Activated T-cell treated with anti-CD3 and anti-CD28 coated beads, Interleukin-2, amount 50 U/mL, for 4 hours (primary cell): ENCODE measurements at regions not wholly inside any gene's neighbourhood (a gene's known extent, or its start where the extent isn't known, plus 50 kb on each side); places are given as distances from the start of the nearest gene placed in this dataset.

Experiments used
- ATAC-seq, 2 donors: fragments of 200-7000 bp; cut with Tn5 transposase; one replicate each; pipeline ENCODE4 v1.10.0; 2021
- DNase-seq: peaks from one replicate; pipeline ENCODE4 v3.0.0-alpha.2; 2020
- H3K27me3 Mint-ChIP-seq: one replicate; pipeline ENCODE4 v1.8.0; 2021; ENCODE audit warnings: low read depth, mixed read lengths
- H3K36me3 Mint-ChIP-seq: one replicate; pipeline ENCODE4 v1.8.0; 2022; ENCODE audit warnings: mixed read lengths; ENCODE audit not compliant: insufficient read depth
- H3K4me1 Mint-ChIP-seq: one replicate; pipeline ENCODE4 v1.8.0; 2021; ENCODE audit warnings: low read depth, mixed read lengths
- H3K4me3 Mint-ChIP-seq: one replicate; pipeline ENCODE4 v1.8.0; 2021; ENCODE audit warnings: mild to moderate bottlenecking, moderate library complexity, mixed read lengths
- H3K9me3 Mint-ChIP-seq: one replicate; pipeline ENCODE4 v1.8.0; 2021; ENCODE audit warnings: mixed read lengths

DNA sequence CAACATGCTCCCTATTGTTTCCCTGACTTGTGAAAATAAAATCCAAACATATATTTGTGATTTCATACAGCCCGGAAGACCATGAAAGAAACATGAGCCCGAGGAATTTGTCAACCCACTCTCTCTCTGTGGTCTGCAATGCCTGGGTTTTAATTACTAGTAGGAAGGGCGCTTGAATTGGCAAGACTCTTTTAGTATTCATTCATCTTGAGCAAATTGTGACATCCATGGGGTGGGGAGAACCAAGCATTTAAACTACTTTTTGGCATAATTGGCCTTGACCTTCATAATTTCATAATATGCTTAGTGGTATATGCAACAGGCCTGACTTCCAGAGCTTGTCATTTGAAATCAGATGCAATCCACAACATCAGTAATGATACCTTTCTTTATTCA lies 142.4 kb upstream of the BMPER start:
- Mint-ChIP-seq H3K4me3 (no peak overlapping the region), H3K4me1 (no peaks in the 10 kb centered on the region), H3K27me3 (no peaks in the 10 kb centered on the region), H3K36me3 (peaks cover 3% of the 10 kb centered on the region), H3K9me3 (no peaks in the 10 kb centered on the region)
- no peak for ATAC-seq
- no peak for DNase-seq

DNA sequence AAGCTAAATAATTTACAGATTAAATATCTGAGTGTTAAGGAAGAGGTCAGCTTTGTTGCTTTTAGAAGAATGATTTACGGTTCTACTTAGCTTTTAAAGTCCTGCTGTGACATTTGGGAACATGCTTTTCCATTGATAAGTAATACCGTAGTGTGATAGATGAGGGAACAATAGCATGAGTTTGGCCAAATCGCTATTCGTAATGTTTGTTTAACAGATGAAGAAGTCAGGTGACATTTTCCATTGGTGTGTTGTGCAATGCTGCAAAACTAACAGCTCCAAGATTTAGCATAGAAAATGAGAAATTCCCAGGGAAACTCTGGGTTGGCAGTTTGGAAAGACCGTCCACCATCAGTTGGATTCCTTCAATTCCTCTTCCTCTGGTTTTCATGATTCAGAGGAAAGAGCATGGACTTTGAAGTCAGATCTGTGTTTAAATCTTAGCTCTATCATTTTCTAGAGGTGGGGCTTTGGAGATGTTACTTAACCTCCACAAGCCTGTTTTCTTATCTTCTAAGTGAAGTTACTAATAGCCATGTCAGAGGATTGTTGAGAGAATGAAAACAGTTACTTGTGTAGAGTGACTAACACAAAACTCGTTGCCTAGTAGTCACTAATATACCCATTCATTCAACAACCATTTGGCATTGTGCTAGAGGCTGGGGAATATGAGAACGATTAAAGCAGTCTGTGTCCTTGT lies 140.4 kb upstream of the BMPER start:
- peaks cover 3% of the 10 kb centered on the region for H3K36me3 Mint-ChIP-seq
- no peaks in the 10 kb centered on the region for H3K4me1 Mint-ChIP-seq
- ATAC-seq (no peak), DNase-seq (no peak)
- no peaks in the 10 kb centered on the region for H3K27me3 Mint-ChIP-seq
- H3K9me3 Mint-ChIP-seq, result no peaks in the 10 kb centered on the region
- H3K4me3 Mint-ChIP-seq, result no peak overlapping the region

DNA sequence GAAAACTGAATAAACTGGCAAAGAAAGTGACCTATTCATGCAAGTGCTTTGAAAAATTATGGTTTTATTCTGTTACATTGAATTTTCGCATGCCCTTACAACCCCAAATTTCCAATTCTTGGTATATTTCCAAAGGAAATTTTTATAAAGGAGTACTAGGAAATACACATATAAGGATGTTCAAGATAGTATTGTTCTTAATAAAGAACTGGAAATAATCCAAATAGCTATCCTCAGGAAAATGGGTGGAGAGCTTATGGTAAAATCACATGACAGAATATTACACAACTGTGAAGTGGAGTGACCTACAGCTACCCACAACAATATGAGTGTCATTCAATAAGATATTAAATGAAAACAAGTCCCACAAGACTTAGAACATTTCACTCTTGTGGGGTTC lies 138.9 kb upstream of the BMPER start:
- Mint-ChIP-seq H3K36me3 (peaks cover 3% of the 10 kb centered on the region), H3K27me3 (no peaks in the 10 kb centered on the region), H3K4me1 (no peaks in the 10 kb centered on the region), H3K4me3 (no peak overlapping the region), H3K9me3 (no peaks in the 10 kb centered on the region)
- ATAC-seq (no peak), DNase-seq (no peak)

DNA sequence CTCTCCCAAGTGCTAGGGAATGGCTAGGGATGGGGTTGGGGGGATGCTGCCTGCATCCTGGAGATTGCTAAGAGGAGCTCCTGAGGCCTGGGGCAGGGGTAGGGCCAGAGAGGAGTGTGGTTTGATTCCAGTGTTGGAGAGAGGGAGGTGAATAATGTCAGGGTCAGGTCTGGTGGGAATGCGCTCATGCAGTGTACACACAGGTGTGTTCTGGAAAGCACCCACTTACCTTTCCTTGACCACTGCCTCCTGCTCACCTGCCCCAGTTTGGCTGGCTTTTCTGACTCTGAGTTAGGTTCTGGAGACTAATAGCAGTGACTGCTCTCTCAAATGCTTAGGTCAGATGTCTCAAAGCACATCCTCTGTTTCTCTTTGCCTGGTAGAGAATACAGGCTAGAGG lies 135.4 kb upstream of the BMPER start:
- ATAC-seq (no peak), DNase-seq (no peak)
- no peak overlapping the region for H3K4me3 Mint-ChIP-seq
- no peaks in the 10 kb centered on the region for H3K36me3 Mint-ChIP-seq
- no peaks in the 10 kb centered on the region for H3K9me3 Mint-ChIP-seq
- no peaks in the 10 kb centered on the region for H3K27me3 Mint-ChIP-seq
- no peaks in the 10 kb centered on the region for H3K4me1 Mint-ChIP-seq

DNA sequence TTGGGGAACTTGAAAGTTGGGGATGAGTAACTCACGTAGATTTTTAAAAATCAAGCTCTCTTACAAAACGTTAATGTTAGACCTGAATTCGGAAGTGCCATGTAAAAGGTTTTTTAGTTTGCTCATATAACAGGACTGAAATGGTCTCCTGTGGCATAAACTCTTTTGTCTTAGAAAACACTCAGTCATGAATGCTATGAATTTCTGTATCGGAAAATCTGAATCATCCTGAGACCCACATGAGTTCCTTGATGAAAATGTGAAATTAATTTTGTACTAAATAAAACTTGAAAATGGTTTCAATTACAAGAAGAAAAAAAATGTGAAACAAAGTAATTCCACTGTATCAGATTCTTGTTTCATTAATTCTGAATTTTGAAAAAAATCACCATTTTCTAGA lies 134.8 kb upstream of the BMPER start:
- H3K4me3 Mint-ChIP-seq, result no peak overlapping the region
- no peaks in the 10 kb centered on the region for H3K4me1 Mint-ChIP-seq
- no peaks in the 10 kb centered on the region for H3K9me3 Mint-ChIP-seq
- H3K36me3 Mint-ChIP-seq, result no peaks in the 10 kb centered on the region
- no peak for DNase-seq
- no peak for ATAC-seq
- H3K27me3 Mint-ChIP-seq, result no peaks in the 10 kb centered on the region

DNA sequence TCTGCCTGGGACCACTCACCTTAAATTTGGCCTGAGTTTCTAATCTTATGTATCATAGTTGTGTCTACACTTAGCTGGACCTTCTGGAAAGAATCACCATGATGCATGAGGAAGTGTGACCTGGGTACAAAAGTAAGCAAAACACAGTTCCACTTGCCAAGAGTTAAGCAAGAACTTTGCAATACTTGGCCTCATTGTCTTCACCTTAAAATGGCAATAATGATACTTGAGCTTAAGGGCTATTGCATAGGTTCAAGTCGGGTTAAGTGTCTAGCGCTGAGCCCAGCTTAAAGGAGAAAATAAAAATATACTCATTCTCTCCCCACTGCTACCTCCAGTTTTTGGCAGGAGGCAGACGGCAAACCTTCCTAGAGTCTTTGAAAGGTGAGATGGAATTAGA lies 133.9 kb upstream of the BMPER start:
- ATAC-seq (no peak), DNase-seq (no peak)

DNA sequence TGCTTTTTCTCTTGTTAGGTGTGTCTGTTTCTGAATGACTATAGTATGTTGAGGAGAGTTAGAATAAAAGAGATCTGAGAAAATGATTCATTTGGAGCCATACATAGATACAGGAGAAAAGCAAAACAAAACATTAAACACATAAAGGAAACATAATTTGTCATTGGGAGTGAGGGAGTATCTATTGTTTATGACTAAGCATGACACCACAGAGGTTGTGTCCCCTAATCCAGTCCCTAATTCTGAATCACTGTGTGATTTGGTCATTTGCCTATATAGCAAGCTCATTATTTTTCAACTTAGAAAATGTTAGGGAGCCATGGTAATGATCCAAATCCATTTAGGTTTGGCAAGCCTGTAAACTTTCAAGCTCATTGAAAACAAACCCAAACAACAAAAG lies 132.3 kb upstream of the BMPER start:
- no peaks in the 10 kb centered on the region for H3K27me3 Mint-ChIP-seq
- no peaks in the 10 kb centered on the region for H3K36me3 Mint-ChIP-seq
- peak; percentile 52 to 59 for ATAC-seq
- no peak for DNase-seq
- H3K4me1 Mint-ChIP-seq, result no peaks in the 10 kb centered on the region
- no peak overlapping the region for H3K4me3 Mint-ChIP-seq
- H3K9me3 Mint-ChIP-seq, result no peaks in the 10 kb centered on the region

More for the DNA sequence above, 133.9 kb upstream of the BMPER start:
- H3K27me3 Mint-ChIP-seq, result no peaks in the 10 kb centered on the region
- H3K36me3 Mint-ChIP-seq, result no peaks in the 10 kb centered on the region
- no peak overlapping the region for H3K4me3 Mint-ChIP-seq
- no peaks in the 10 kb centered on the region for H3K4me1 Mint-ChIP-seq
- H3K9me3 Mint-ChIP-seq, result no peaks in the 10 kb centered on the region

DNA sequence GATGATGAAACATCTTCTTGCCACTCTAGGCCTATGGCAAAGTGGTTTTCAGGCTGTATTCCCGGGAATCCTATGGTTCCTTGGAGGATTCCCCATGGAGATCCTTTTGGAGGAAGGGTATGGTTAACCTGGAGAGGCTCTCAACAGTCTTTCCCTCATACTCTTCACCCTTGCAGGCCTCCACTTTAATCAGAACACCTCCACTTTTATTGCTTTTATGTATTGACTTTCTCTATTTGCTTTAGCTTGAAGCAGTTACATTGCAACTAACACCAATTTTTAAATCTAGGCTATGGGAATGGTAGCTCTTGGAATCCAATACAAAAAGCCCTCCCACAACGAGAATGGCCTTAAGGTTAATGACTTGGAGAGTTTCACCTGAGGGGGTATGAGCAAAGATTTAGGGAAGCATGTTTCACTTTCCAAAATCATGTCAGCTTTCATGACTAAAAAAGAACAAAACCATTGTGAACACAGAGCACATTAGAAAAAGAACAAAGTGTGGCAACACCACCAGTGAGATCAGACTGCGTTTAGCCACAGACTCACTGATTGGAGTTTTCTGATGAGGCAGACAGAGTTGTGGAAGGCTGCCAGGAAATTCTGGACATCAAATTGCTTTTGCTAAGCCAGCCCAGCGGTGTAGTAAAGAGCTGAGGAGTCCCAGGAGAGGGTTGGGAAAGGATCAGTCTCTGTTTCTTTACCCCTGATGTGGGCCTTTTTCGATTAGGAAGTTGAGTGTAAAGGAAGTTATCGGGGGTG lies 130.4 kb upstream of the BMPER start:
- Mint-ChIP-seq H3K36me3 (no peaks in the 10 kb centered on the region), H3K27me3 (no peaks in the 10 kb centered on the region), H3K9me3 (no peaks in the 10 kb centered on the region), H3K4me3 (no peak overlapping the region), H3K4me1 (no peaks in the 10 kb centered on the region)
- ATAC-seq (no peak), DNase-seq (no peak)

DNA sequence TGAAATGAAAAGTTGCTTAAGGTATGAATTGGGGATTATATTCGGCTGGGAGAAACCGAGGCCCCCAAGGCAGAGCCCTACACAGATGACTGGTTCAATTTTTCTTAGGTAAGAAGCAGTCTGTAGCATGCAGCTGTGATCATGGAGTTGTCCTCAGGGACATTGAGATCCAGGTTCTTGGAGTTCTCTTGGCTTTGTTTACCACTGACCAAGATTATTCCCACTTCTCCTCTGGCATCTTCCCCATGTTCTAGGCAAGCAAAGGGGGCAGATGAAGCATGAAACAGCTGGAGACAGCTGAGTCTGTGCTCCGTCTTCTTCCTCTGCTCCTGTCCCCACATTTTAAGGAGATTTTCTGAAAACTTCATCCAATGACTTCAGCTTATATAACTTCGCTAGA lies 129.5 kb upstream of the BMPER start:
- no peak for ATAC-seq
- Mint-ChIP-seq H3K4me1 (no peaks in the 10 kb centered on the region), H3K27me3 (no peaks in the 10 kb centered on the region), H3K9me3 (no peaks in the 10 kb centered on the region), H3K36me3 (no peaks in the 10 kb centered on the region), H3K4me3 (no peak overlapping the region)
- no peak for DNase-seq

DNA sequence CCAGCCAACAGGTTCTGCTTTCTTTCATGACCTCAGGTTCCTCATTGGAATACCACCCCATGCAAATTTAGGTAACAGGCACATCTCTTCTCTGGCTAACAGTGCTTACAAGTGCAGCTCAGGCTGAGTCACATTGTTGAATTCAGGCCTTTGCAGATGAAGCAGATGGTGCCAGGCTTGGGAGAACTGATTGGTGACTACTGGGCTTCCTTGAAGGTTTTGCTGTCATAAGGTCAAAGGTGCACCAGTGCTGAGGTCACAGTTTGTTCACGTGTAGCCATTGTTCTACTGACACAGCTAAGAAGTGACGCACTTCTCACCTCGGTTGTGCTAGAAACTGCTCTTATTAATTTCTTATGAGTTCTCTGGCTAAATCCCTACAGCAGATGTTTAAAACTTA lies 128.6 kb upstream of the BMPER start:
- no peaks in the 10 kb centered on the region for H3K27me3 Mint-ChIP-seq
- DNase-seq, result no peak
- no peaks in the 10 kb centered on the region for H3K9me3 Mint-ChIP-seq
- no peaks in the 10 kb centered on the region for H3K36me3 Mint-ChIP-seq
- H3K4me1 Mint-ChIP-seq, result no peaks in the 10 kb centered on the region
- H3K4me3 Mint-ChIP-seq, result no peak overlapping the region
- no peak for ATAC-seq

DNA sequence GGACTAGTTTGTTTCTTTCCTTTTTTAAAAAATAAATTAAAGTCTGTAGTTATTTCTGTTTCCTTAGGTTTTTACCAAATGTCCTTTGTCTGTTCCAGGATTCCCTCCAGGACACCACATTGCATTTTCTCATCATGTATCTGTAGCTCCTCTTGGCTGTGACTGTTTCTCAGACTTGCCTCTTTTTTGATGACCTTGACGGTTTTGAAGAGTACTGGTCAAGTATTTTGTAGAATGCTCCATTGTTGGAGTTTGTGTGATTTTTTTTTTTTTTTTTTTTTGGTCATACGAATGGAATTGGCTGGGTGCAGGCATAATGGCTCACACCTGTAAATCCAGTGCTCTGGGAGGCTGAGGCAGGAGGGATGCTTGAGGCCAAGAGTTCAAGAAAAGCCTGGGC lies 127.1 kb upstream of the BMPER start:
- no peaks in the 10 kb centered on the region for H3K27me3 Mint-ChIP-seq
- H3K4me3 Mint-ChIP-seq, result no peak overlapping the region
- no peaks in the 10 kb centered on the region for H3K4me1 Mint-ChIP-seq
- ATAC-seq (no peak), DNase-seq (no peak)
- H3K36me3 Mint-ChIP-seq, result no peaks in the 10 kb centered on the region
- no peaks in the 10 kb centered on the region for H3K9me3 Mint-ChIP-seq

DNA sequence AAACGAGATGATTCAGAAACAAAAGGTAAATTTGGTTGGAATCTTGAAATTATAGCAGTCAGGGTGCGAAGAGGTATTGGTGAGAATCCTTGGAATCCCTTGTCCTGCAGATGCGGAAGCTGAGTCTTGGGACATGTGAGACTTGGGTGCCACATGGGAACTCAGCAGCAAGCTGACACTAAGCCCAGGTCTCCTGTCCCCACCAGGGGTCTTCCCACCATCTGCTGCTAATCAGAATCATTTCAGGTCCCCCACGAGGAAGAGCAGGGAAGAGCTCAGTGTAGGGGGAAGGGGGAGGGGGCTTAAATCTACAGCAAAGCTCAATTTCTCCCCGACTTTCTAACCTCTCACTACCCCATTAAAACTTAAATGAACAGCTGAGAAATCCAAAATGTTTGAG lies 126.1 kb upstream of the BMPER start:
- Mint-ChIP-seq H3K4me3 (no peak overlapping the region), H3K27me3 (no peaks in the 10 kb centered on the region), H3K4me1 (no peaks in the 10 kb centered on the region), H3K36me3 (no peaks in the 10 kb centered on the region), H3K9me3 (no peaks in the 10 kb centered on the region)
- no peak for ATAC-seq
- no peak for DNase-seq

DNA sequence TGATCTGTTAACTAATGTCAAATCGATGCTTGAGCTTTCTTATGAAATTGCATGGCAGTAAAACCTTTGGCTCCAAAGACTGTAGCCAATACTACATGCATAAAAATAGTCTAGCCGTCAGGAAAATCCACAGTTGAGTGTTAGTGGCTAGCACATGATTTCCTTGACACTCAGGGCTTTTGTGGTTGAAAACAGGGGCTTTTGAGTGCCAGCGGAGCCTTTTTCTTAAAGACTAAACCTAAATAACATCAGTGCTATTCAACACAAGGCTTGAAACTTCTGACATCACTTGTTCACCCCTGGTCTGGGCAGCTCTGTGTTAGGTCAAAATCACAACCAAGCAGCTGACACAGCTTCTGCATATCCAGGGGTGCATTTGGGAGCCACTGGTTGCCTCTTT lies 124.2 kb upstream of the BMPER start:
- DNase-seq, result no peak
- no peak for ATAC-seq
- H3K9me3 Mint-ChIP-seq, result no peaks in the 10 kb centered on the region
- H3K36me3 Mint-ChIP-seq, result no peaks in the 10 kb centered on the region
- no peak overlapping the region for H3K4me3 Mint-ChIP-seq
- no peaks in the 10 kb centered on the region for H3K27me3 Mint-ChIP-seq
- H3K4me1 Mint-ChIP-seq, result no peaks in the 10 kb centered on the region

DNA sequence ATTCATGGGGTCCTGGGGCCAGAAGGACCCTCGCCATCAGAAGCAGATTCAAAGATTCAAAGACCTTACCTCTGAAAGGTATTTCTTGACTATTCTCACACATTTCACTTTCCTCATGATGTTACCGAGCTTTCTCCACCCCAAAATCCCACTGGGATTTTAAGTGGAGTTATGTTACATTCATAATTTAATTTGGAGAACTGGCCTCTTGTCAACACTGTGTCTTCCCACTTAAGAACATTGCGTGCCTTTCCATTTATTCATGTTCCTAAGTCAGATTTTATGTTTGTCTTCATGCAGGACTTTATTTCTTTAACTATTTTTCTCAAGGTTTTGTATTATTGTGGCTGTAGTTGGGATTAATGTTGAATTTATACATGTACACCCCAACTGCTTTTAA lies 123.5 kb upstream of the BMPER start:
- H3K27me3 Mint-ChIP-seq, result no peaks in the 10 kb centered on the region
- no peak overlapping the region for H3K4me3 Mint-ChIP-seq
- no peak for DNase-seq
- ATAC-seq, result no peak
- H3K9me3 Mint-ChIP-seq, result no peaks in the 10 kb centered on the region
- no peaks in the 10 kb centered on the region for H3K36me3 Mint-ChIP-seq
- no peaks in the 10 kb centered on the region for H3K4me1 Mint-ChIP-seq

DNA sequence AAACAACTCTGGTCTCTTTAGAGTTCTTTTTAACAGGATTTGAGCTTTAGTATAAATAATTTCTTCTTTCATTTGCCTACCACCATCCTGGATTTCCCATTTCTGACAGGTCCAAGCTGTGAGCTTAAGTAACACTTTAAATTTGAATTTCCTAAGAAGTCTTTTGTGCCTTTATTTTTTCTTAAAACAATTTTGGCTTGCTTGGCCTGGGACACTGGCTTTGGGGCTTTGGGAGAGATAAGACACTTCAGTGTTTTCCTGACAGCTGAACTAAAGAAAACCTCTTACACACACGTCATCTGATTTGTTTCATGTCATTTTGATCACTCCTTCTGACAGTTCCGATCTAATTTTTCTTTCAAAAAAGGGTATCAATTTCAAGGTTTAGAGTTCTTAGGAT lies 121.3 kb upstream of the BMPER start:
- no peak for ATAC-seq
- H3K36me3 Mint-ChIP-seq, result no peaks in the 10 kb centered on the region
- H3K9me3 Mint-ChIP-seq, result no peaks in the 10 kb centered on the region
- H3K27me3 Mint-ChIP-seq, result no peaks in the 10 kb centered on the region
- no peak overlapping the region for H3K4me3 Mint-ChIP-seq
- no peak for DNase-seq
- H3K4me1 Mint-ChIP-seq, result no peaks in the 10 kb centered on the region
